ENCODE measurements at regions not wholly inside any gene's neighbourhood (a gene's known extent, or its start where the extent isn't known, plus 50 kb on each side); places are given as distances from the start of the nearest gene placed in this dataset.

GRCh38 chr3:74789111-74789510, 174.7 kb upstream of the CNTN3 start:
- H3K9me3 Mint-ChIP-seq, result no peaks in the 10 kb centered on the region
- H3K4me3 Mint-ChIP-seq, result no peak overlapping the region

GRCh38 chr3:74787011-74787410, 172.6 kb upstream of the CNTN3 start:
- Mint-ChIP-seq H3K9me3 (no peaks in the 10 kb centered on the region), H3K4me1 (ENCODE audit: unreplicated experiment) (no peaks in the 10 kb centered on the region), H3K4me3 (no peak overlapping the region), H3K27ac (no peak overlapping the region), H3K27me3 (no peaks in the 10 kb centered on the region), H3K36me3 (no peaks in the 10 kb centered on the region)
- TF ChIP-seq CTCF (conservative IDR thresholded peaks at IDR 0.05), result no peak
- no peak for DNase-seq (ENCODE audit: extremely low spot score, unreplicated experiment)

More at GRCh38 chr3:74789111-74789510, 174.7 kb upstream of the CNTN3 start:
- H3K4me1 Mint-ChIP-seq (ENCODE audit: unreplicated experiment), result no peaks in the 10 kb centered on the region
- no peak for DNase-seq (ENCODE audit: extremely low spot score, unreplicated experiment)
- no peaks in the 10 kb centered on the region for H3K36me3 Mint-ChIP-seq
- no peak for TF ChIP-seq CTCF (conservative IDR thresholded peaks at IDR 0.05)
- H3K27ac Mint-ChIP-seq, result no peak overlapping the region
- H3K27me3 Mint-ChIP-seq, result no peaks in the 10 kb centered on the region

- Mint-ChIP-seq H3K27ac (no peak overlapping the region), H3K27me3 (no peaks in the 10 kb centered on the region), H3K4me1 (ENCODE audit: unreplicated experiment) (no peaks in the 10 kb centered on the region), H3K4me3 (no peak overlapping the region), H3K9me3 (no peaks in the 10 kb centered on the region), H3K36me3 (no peaks in the 10 kb centered on the region)
- DNase-seq (ENCODE audit: extremely low spot score, unreplicated experiment), result no peak
- TF ChIP-seq CTCF (conservative IDR thresholded peaks at IDR 0.05), result no peak
Observed at GRCh38 chr3:74771401-74771800, 156.9 kb upstream of the CNTN3 start.

- no peaks in the 10 kb centered on the region for H3K9me3 Mint-ChIP-seq
- TF ChIP-seq CTCF (conservative IDR thresholded peaks at IDR 0.05), result no peak
- H3K4me3 Mint-ChIP-seq, result no peak overlapping the region
- H3K27ac Mint-ChIP-seq, result no peak overlapping the region
- DNase-seq (ENCODE audit: extremely low spot score, unreplicated experiment), result no peak
- no peaks in the 10 kb centered on the region for H3K36me3 Mint-ChIP-seq
- no peaks in the 10 kb centered on the region for H3K4me1 Mint-ChIP-seq (ENCODE audit: unreplicated experiment)
- H3K27me3 Mint-ChIP-seq, result no peaks in the 10 kb centered on the region
Observed at GRCh38 chr3:74768010-74768409, 153.6 kb upstream of the CNTN3 start.

GRCh38 chr3:74766405-74766804, 151.9 kb upstream of the CNTN3 start:
- Mint-ChIP-seq H3K4me3 (no peak overlapping the region), H3K27me3 (no peaks in the 10 kb centered on the region), H3K4me1 (ENCODE audit: unreplicated experiment) (no peaks in the 10 kb centered on the region), H3K36me3 (no peaks in the 10 kb centered on the region), H3K27ac (no peak overlapping the region), H3K9me3 (no peaks in the 10 kb centered on the region)
- TF ChIP-seq CTCF (conservative IDR thresholded peaks at IDR 0.05), result no peak
- DNase-seq (ENCODE audit: extremely low spot score, unreplicated experiment), result no peak

- Mint-ChIP-seq H3K9me3 (no peaks in the 10 kb centered on the region), H3K27ac (no peak overlapping the region), H3K4me1 (ENCODE audit: unreplicated experiment) (no peaks in the 10 kb centered on the region), H3K4me3 (no peak overlapping the region), H3K36me3 (no peaks in the 10 kb centered on the region), H3K27me3 (no peaks in the 10 kb centered on the region)
- no peak for TF ChIP-seq CTCF (conservative IDR thresholded peaks at IDR 0.05)
- no peak for DNase-seq (ENCODE audit: extremely low spot score, unreplicated experiment)
Observed at GRCh38 chr3:74763830-74764229, 149.4 kb upstream of the CNTN3 start.
